ENCODE measurements at regions not wholly inside any gene's neighbourhood (a gene's known extent, or its start where the extent isn't known, plus 50 kb on each side); places are given as distances from the start of the nearest gene placed in this dataset.
"Not testable (repeated sequence)": the region's sequence is repeated elsewhere in the genome, so short reads cannot be mapped to it uniquely, and the experiment has no call there.

DNA sequence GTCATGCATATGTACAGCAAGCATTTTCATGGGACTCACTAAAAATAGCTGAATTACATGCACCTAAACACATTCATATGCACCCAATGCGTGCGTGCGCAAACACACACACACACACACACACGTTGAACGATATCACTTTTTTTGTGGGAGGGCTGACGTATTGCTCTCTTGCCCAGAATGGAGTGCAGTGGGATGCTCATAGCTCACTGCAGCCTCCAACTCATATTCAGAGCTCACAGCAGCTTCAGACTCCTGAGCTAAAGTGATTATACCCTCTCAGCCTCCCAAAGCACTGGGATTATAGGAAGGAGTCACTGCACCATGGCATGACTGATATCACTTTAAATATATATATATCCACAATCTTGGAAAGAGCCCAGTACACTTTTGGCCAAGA is 620.4 kb upstream of the MANEA start (continued):
- TF ChIP-seq ZNF143 (CRISPR knock-in tag; IDR thresholded peaks at IDR 0.05) (no peak), MCM3 (IDR thresholded peaks at IDR 0.05) (no peak)

- H3K4me3 ChIP-seq; ATAC-seq; BruUV-seq (replicated peaks); H3K36me3 ChIP-seq (ENCODE audit: control insufficient read depth, insufficient read depth, low read length); H3K79me2 ChIP-seq (ENCODE audit: control insufficient read depth, insufficient read depth, low read length); CTCF ChIA-PET (ENCODE audit: low intra/inter-chr PET ratio); H3K27ac ChIP-seq (ENCODE audit: extremely low read depth, low read depth, low read length); H2AFZ ChIP-seq (ENCODE audit: low read depth, low read length); intact Hi-C loops (cut with micrococcal nuclease); H3K4me2 ChIP-seq (ENCODE audit: insufficient read depth, low read length); FAIRE-seq; H3K9me1 ChIP-seq (ENCODE audit: control insufficient read depth, insufficient read depth, low read length); DNase-seq (ENCODE audit: extremely low read depth in 1 of 4, low spot score in 3 of 4); POLR2A ChIA-PET; H3K4me1 ChIP-seq (replicated peaks in 1 of 2; ENCODE audit: control insufficient read depth in 2 of 2, insufficient read depth in 2 of 2, low read length in 2 of 2); H4K20me1 ChIP-seq (replicated peaks; ENCODE audit: control insufficient read depth, insufficient read depth, low read length); H3K9ac ChIP-seq (ENCODE audit: insufficient read depth in 1 of 2, low read depth in 2 of 2, low read length in 2 of 2); in situ Hi-C loops (cut with MboI); H3K9me3 ChIP-seq (replicated peaks; ENCODE audit: control insufficient read depth, insufficient read depth, low read depth, low read length); H3K27me3 ChIP-seq (ENCODE audit: control insufficient read depth in 2 of 2, insufficient read depth in 2 of 2, low read length in 2 of 2): not testable (repeated sequence)
- TF ChIP-seq ZNF146 (CRISPR knock-in tag; IDR thresholded peaks at IDR 0.05; ENCODE audit: unreplicated experiment), result peak; percentile 66
- peak; percentile 32 for TF ChIP-seq RBM25 (IDR thresholded peaks at IDR 0.05; ENCODE audit: low read depth, low read length, severe bottlenecking)
Observed at GRCh38 chr6:94964703-94965102, 612.6 kb upstream of the MANEA start.

GRCh38 chr6:94988701-94989100 is 588.6 kb upstream of the MANEA start:
- Histone ChIP-seq H3K4me1 (replicated peaks in 1 of 2; ENCODE audit: control insufficient read depth in 2 of 2, insufficient read depth in 2 of 2, low read length in 2 of 2) (no peaks in the 10 kb centered on the region), H3K36me3 (ENCODE audit: control insufficient read depth, insufficient read depth, low read length) (no peaks in the 10 kb centered on the region), H3K79me2 (ENCODE audit: control insufficient read depth, insufficient read depth, low read length) (no peaks in the 10 kb centered on the region), H3K9me3 (replicated peaks; ENCODE audit: control insufficient read depth, insufficient read depth, low read depth, low read length) (no peaks in the 10 kb centered on the region), H4K20me1 (replicated peaks; ENCODE audit: control insufficient read depth, insufficient read depth, low read length) (no peaks in the 10 kb centered on the region), H3K27ac (ENCODE audit: extremely low read depth, low read depth, low read length) (no peak overlapping the region), H2AFZ (ENCODE audit: low read depth, low read length) (no peak overlapping the region), H3K4me3 (no peak overlapping the region), H3K9me1 (ENCODE audit: control insufficient read depth, insufficient read depth, low read length) (no peaks in the 10 kb centered on the region), H3K9ac (ENCODE audit: insufficient read depth in 1 of 2, low read depth in 2 of 2, low read length in 2 of 2) (no peak overlapping the region), H3K4me2 (ENCODE audit: insufficient read depth, low read length) (no peak overlapping the region), H3K27me3 (ENCODE audit: control insufficient read depth in 2 of 2, insufficient read depth in 2 of 2, low read length in 2 of 2) (no peaks in the 10 kb centered on the region)
- DNase-seq (ENCODE audit: extremely low read depth in 1 of 4, low spot score in 3 of 4), result no peak
- no TSS peak for BruUV-seq (replicated peaks)
- in situ Hi-C loops (cut with MboI), result no loop called here
- ChIA-PET POLR2A (no interaction called here), CTCF (ENCODE audit: low intra/inter-chr PET ratio) (no interaction called here)
- 0% methylated on average over 3 of the region's 3 CpGs for WGBS (ENCODE audit: insufficient coverage, low coverage, missing lambda C conversion rate)
- FAIRE-seq, result no peak
- ATAC-seq, result no peak
- intact Hi-C loops (cut with micrococcal nuclease), result no loop called here
- TF ChIP-seq GTF3C2 (IDR thresholded peaks at IDR 0.05; ENCODE audit: borderline replicate concordance, extremely low read depth, insufficient read length) (no peak), DNMT1 (IDR thresholded peaks at IDR 0.05) (no peak), DEAF1 (CRISPR knock-in tag; IDR thresholded peaks at IDR 0.05) (no peak), NBN (IDR thresholded peaks at IDR 0.05; ENCODE audit: low read depth) (no peak), TEAD2 (tag; IDR thresholded peaks at IDR 0.05) (no peak), TAL1 (IDR thresholded peaks at IDR 0.05) (no peak), ZNF212 (CRISPR knock-in tag; IDR thresholded peaks at IDR 0.05) (no peak), CREBBP (IDR thresholded peaks at IDR 0.05; ENCODE audit: low read depth, low read length) (no peak), HNRNPL (IDR thresholded peaks at IDR 0.05; ENCODE audit: low read depth, low read length) (no peak)

Measured in K562 (cell line).